ENCODE measurements at regions not wholly inside any gene's neighbourhood (a gene's known extent, or its start where the extent isn't known, plus 50 kb on each side); places are given as distances from the start of the nearest gene placed in this dataset.
"Not testable (repeated sequence)": the region's sequence is repeated elsewhere in the genome, so short reads cannot be mapped to it uniquely, and the experiment has no call there.

DNA sequence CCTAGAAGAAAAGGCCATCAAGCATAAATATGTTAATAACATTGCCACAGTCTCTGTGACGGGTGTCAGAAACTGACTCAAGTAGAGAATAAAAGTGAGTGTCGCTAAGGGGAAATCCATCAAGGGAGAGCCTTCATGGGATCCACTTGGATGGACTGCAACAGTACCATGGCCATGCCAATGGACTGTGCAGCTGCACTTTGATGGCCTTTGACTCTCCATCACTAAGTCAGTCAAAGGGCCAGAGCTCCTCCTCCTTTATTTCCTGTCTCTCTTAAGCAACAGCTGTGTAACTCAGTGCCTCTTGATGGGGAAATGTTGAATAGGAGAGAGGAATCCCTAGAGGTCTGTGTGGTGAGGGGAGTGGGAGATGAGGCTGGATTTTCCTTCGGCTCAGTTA, 335.2 kb downstream of the BMP4 start:
- H3K36me3 ChIP-seq, result no peaks in the 10 kb centered on the region
- ATAC-seq (no peak), DNase-seq (no peak)
- no peaks in the 10 kb centered on the region for H3K27me3 ChIP-seq
- intact Hi-C loops (cut with DNase I), result no loop called here
- H3K9me3 ChIP-seq, result no peaks in the 10 kb centered on the region
- H3K4me3 ChIP-seq, result no peak overlapping the region
- no peak overlapping the region for H3K27ac ChIP-seq
- TF ChIP-seq, protein P1, sequence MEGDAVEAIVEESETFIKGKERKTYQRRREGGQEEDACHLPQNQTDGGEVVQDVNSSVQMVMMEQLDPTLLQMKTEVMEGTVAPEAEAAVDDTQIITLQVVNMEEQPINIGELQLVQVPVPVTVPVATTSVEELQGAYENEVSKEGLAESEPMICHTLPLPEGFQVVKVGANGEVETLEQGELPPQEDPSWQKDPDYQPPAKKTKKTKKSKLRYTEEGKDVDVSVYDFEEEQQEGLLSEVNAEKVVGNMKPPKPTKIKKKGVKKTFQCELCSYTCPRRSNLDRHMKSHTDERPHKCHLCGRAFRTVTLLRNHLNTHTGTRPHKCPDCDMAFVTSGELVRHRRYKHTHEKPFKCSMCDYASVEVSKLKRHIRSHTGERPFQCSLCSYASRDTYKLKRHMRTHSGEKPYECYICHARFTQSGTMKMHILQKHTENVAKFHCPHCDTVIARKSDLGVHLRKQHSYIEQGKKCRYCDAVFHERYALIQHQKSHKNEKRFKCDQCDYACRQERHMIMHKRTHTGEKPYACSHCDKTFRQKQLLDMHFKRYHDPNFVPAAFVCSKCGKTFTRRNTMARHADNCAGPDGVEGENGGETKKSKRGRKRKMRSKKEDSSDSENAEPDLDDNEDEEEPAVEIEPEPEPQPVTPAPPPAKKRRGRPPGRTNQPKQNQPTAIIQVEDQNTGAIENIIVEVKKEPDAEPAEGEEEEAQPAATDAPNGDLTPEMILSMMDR (IDR thresholded peaks at IDR 0.05), result no peak
- no peaks in the 10 kb centered on the region for H3K4me1 ChIP-seq

DNA sequence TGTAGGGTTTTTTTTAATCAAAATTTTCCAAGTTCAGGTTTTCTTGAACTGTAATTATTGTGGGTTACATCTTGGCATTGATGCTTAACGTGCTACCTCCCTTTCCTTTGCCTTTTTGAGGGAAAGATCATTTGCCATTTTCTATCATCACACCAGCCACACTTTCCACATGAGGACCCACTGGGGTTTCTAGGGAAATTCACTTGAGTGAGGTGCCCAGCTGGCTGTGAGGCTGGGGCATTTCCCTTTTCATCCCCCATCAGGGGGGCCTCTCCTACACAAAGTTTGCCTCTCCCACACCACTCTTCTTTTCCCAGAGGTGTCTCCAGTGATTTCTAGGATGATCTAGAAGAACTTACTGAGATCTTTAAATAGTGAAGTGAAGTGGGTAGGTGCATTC, 335.7 kb downstream of the BMP4 start:
- Histone ChIP-seq H3K9me3 (no peaks in the 10 kb centered on the region), H3K27me3 (no peaks in the 10 kb centered on the region), H3K36me3 (no peaks in the 10 kb centered on the region), H3K4me1 (no peaks in the 10 kb centered on the region), H3K4me3 (no peak overlapping the region), H3K27ac (no peak overlapping the region)
- intact Hi-C loops (cut with DNase I), result no loop called here
- DNase-seq (no peak), ATAC-seq (no peak)
- TF ChIP-seq, protein P1 (IDR thresholded peaks at IDR 0.05), result no peak

DNA sequence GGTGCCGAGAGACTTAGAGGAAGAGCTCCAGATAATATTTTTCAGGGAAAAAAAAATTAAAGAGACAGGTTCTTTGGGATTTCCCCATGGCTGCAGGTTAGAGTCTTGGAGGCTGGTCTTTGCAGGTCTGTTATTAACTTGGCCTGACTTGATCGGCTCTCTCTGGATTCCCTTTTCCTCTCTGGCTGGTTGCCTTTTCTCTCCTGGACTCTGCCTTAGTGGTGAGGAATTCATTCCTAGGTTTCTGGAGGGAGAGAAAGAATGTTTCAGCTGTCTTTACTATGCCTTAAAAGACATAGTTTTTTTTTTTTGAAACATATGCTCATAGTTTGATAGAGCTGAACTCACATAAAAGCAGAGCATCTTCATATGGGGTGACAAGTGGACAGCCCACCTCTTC, 336.3 kb downstream of the BMP4 start:
- DNase-seq, result no peak
- ATAC-seq, result no peak
- TF ChIP-seq, protein P1 (IDR thresholded peaks at IDR 0.05), result no peak
- H3K9me3 ChIP-seq, result no peaks in the 10 kb centered on the region
- H3K4me1 ChIP-seq, result no peaks in the 10 kb centered on the region
- intact Hi-C loops (cut with DNase I), result no loop called here
- no peaks in the 10 kb centered on the region for H3K36me3 ChIP-seq
- H3K27ac ChIP-seq, result no peak overlapping the region
- H3K4me3 ChIP-seq, result no peak overlapping the region
- no peaks in the 10 kb centered on the region for H3K27me3 ChIP-seq

DNA sequence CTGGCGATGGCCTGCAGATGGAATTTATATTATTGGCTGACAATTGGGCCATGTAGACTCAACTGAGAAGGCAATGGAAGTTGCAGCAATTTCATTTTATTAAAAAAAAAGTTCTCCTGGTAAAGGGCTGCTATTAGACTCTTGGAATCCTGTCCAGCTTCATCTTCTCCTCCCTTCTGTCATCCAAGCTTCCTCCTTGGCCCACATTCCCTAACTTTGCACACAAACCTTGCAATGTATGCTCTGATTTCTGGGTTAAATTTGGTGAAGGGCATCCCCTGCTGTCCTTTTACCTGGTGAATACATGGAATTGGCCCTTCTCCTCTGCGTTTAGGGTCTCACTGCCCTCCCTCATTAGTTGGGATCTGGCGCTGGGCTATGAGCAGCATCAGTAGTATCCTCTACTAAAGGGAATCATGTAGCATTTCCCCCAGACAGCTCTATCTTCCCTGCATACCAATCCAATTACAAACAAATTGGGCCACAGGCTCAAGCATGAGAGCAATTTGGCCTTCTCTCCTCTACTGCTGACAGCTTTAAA, 336.9 kb downstream of the BMP4 start:
- ATAC-seq (no peak), DNase-seq (no peak)
- Histone ChIP-seq H3K9me3 (no peaks in the 10 kb centered on the region), H3K27ac (no peak overlapping the region), H3K36me3 (no peaks in the 10 kb centered on the region), H3K4me3 (no peak overlapping the region), H3K4me1 (no peaks in the 10 kb centered on the region), H3K27me3 (no peaks in the 10 kb centered on the region)
- TF ChIP-seq, protein P1 (IDR thresholded peaks at IDR 0.05), result no peak
- intact Hi-C loops (cut with DNase I), result no loop called here

DNA sequence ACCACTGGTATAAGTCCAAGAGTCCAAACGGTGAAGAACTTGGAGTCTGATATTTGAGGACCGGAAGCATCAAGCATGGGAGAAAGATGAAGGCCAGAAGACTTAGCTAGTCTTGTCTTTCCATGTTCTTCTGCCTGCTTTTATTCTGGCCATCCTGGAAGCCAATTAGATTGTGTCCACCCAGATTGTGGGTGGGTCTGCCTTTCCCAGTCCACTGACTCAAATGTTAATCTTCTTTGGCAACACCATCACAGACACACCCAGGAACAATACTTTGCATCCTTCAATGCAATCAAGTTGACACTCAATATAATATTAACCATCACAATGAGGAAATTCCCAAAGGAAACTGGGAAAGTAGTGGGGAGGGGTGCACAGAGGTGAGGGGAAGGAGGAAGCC, 340.1 kb downstream of the BMP4 start:
- H3K27ac ChIP-seq; ATAC-seq; intact Hi-C loops (cut with DNase I); H3K4me3 ChIP-seq; DNase-seq; H3K9me3 ChIP-seq; H3K27me3 ChIP-seq; H3K36me3 ChIP-seq; H3K4me1 ChIP-seq: not testable (repeated sequence)

DNA sequence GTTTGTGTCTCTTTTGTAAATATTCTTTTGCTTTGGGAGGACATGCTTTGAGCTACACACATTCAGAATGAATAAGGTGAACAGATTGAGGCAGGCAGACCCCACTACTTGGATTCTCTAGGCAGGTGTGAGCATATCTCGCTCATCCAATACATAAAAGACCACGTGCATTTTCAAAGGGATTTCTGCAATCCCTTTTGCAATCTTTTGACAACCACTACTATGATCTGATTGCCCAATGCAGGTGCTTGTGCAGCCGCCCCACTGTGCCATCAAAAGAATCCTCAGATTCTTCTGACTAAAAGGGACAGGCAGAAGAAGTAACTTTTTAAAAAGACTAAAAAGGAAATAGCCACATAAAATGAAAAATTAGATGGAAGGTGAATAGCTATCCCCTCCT, 341.4 kb downstream of the BMP4 start:
- no peaks in the 10 kb centered on the region for H3K27me3 ChIP-seq
- H3K36me3 ChIP-seq, result no peaks in the 10 kb centered on the region
- no peaks in the 10 kb centered on the region for H3K4me1 ChIP-seq
- TF ChIP-seq, protein P1 (IDR thresholded peaks at IDR 0.05), result no peak
- H3K9me3 ChIP-seq, result no peaks in the 10 kb centered on the region
- no peak overlapping the region for H3K27ac ChIP-seq
- intact Hi-C loops (cut with DNase I), result no loop called here
- no peak for DNase-seq
- ATAC-seq, result no peak
- H3K4me3 ChIP-seq, result no peak overlapping the region

Measured in upper lobe of right lung (tissue), 1 donor.